Vagina (tissue), 2 donors: ENCODE measurements at regions not wholly inside any gene's neighbourhood (a gene's known extent, or its start where the extent isn't known, plus 50 kb on each side); places are given as distances from the start of the nearest gene placed in this dataset.
"Not testable (repeated sequence)": the region's sequence is repeated elsewhere in the genome, so short reads cannot be mapped to it uniquely, and the experiment has no call there.

Experiments used
- DNase-seq, 2 donors: peaks; one replicate each; pipeline ENCODE4 v3.0.0-alpha.2; 2017; ENCODE audit errors: extremely low spot score in 2 of 2
- H3K27ac ChIP-seq: fragments of 200-600 bp; sonication (generic); one replicate; pipeline ENCODE4 v1.5.1; 2019
- H3K27me3 ChIP-seq: fragments of 200-600 bp; sonication (generic); one replicate; pipeline ENCODE4 v1.5.1; 2019
- H3K36me3 ChIP-seq, 2 donors: fragments of 200-600 bp; sonication (generic); one replicate each; pipeline ENCODE4 v1.5.1; 2017 to 2019
- H3K4me1 ChIP-seq: fragments of 200-600 bp; sonication (generic); one replicate; pipeline ENCODE4 v1.5.1; 2019
- H3K4me3 ChIP-seq, 2 donors: fragments of 200-600 bp; sonication (generic); 1 replicate in 1 of 2; 2 replicates in 1 of 2; pipeline ENCODE4 v1.5.1; 2016 to 2019
- H3K9me3 ChIP-seq: fragments of 200-600 bp; sonication (generic); one replicate; pipeline ENCODE4 v1.5.1; 2019
- CTCF ChIP-seq, 3 experiments: fragments of 450-650 bp in 2 of 3; fragments of 200-600 bp in 1 of 3; sonication (generic) in 1 of 3; IDR thresholded peaks; one replicate each; pipeline ENCODE4 v1.5.1; 2017 to 2019; ENCODE audit warnings: antibody characterized with exemption in 3 of 3, mild to moderate bottlenecking in 2 of 3, moderate library complexity in 2 of 3
- POLR2A ChIP-seq, 2 donors: fragments of 450-650 bp; IDR thresholded peaks; one replicate each; pipeline ENCODE4 v1.6.1; 2017; ENCODE audit warnings: antibody characterized with exemption in 2 of 2, mild to moderate bottlenecking in 2 of 2, moderate library complexity in 2 of 2
- POLR2AphosphoS5 ChIP-seq, 2 donors: sonication (generic); formaldehyde crosslinking; IDR thresholded peaks; one replicate each; pipeline ENCODE4 v1.9.0; 2017; ENCODE audit warnings: antibody characterized with exemption in 2 of 2, mild to moderate bottlenecking in 2 of 2, low read depth in 1 of 2; ENCODE audit not compliant: insufficient read depth in 1 of 2
- intact Hi-C: fragments of 100-400 bp; cut with DNase I; formaldehyde crosslinking; loops from one replicate; pipeline ENCODE4 v1.15.1; 2023

- H3K36me3 ChIP-seq = no peaks in the 10 kb centered on the region
- H3K27ac ChIP-seq = no peak overlapping the region
- H3K9me3 ChIP-seq = no peaks in the 10 kb centered on the region
- H3K27me3 ChIP-seq = no peaks in the 10 kb centered on the region
- DNase-seq = no peak
- no peak for TF ChIP-seq POLR2A (IDR thresholded peaks at IDR 0.05)
- intact Hi-C loops = no loop called here
- no peak overlapping the region for H3K4me3 ChIP-seq
- no peaks in the 10 kb centered on the region for H3K4me1 ChIP-seq
Observed at GRCh38 chr14:101687756-101688546, 73.6 kb upstream of the PPP2R5C start.

GRCh38 chr14:101689039-101689501, 72.4 kb upstream of the PPP2R5C start:
- Histone ChIP-seq H3K4me3 (no peak overlapping the region), H3K27me3 (no peaks in the 10 kb centered on the region), H3K27ac (no peak overlapping the region), H3K36me3 (no peaks in the 10 kb centered on the region), H3K4me1 (no peaks in the 10 kb centered on the region), H3K9me3 (no peaks in the 10 kb centered on the region)
- DNase-seq = no peak
- no peak for TF ChIP-seq POLR2AphosphoS5 (IDR thresholded peaks at IDR 0.05; ENCODE audit: insufficient read depth in 1 of 2, low read depth in 1 of 2)
- TF ChIP-seq CTCF (IDR thresholded peaks at IDR 0.05) = no peak
- no peak for TF ChIP-seq POLR2A (IDR thresholded peaks at IDR 0.05)
- intact Hi-C loops = no loop called here

- H3K4me1 ChIP-seq, intact Hi-C loops, DNase-seq, H3K4me3 ChIP-seq, H3K9me3 ChIP-seq, H3K36me3 ChIP-seq, H3K27me3 ChIP-seq, H3K27ac ChIP-seq: not testable (repeated sequence)
Observed at GRCh38 chr14:101689966-101690365, 71.5 kb upstream of the PPP2R5C start.

- no peaks in the 10 kb centered on the region for H3K9me3 ChIP-seq
- intact Hi-C loops = no loop called here
- no peak overlapping the region for H3K4me3 ChIP-seq
- no peaks in the 10 kb centered on the region for H3K4me1 ChIP-seq
- no peak for DNase-seq
- no peak for TF ChIP-seq CTCF (IDR thresholded peaks at IDR 0.05)
- no peaks in the 10 kb centered on the region for H3K27me3 ChIP-seq
- H3K36me3 ChIP-seq = no peaks in the 10 kb centered on the region
- no peak overlapping the region for H3K27ac ChIP-seq
Observed at GRCh38 chr14:101695659-101696058, 65.8 kb upstream of the PPP2R5C start.

GRCh38 chr14:101704140-101704539, 57.4 kb upstream of the PPP2R5C start:
- H3K9me3 ChIP-seq = no peaks in the 10 kb centered on the region
- H3K4me3 ChIP-seq = no peak overlapping the region
- no peak overlapping the region for H3K27ac ChIP-seq
- peaks cover 13% of the 10 kb centered on the region for H3K4me1 ChIP-seq
- no peaks in the 10 kb centered on the region for H3K27me3 ChIP-seq
- no peak for DNase-seq
- no peaks in the 10 kb centered on the region for H3K36me3 ChIP-seq
- no peak for TF ChIP-seq POLR2AphosphoS5 (IDR thresholded peaks at IDR 0.05; ENCODE audit: insufficient read depth in 1 of 2, low read depth in 1 of 2)
- no peak for TF ChIP-seq CTCF (IDR thresholded peaks at IDR 0.05)
- no peak for TF ChIP-seq POLR2A (IDR thresholded peaks at IDR 0.05)
- intact Hi-C loops = no loop called here

- DNase-seq = no peak
- Histone ChIP-seq H3K27ac (peak overlapping the region; percentile 60), H3K36me3 (no peaks in the 10 kb centered on the region), H3K4me1 (peaks cover 13% of the 10 kb centered on the region), H3K4me3 (peak overlapping the region; percentile 33 to 34), H3K9me3 (no peaks in the 10 kb centered on the region), H3K27me3 (no peaks in the 10 kb centered on the region)
- intact Hi-C loops = no loop called here
- no peak for TF ChIP-seq POLR2AphosphoS5 (IDR thresholded peaks at IDR 0.05; ENCODE audit: insufficient read depth in 1 of 2, low read depth in 1 of 2)
- TF ChIP-seq CTCF (IDR thresholded peaks at IDR 0.05) = no peak
Observed at GRCh38 chr14:101705733-101706508, 55.6 kb upstream of the PPP2R5C start.
